ENCODE measurements at regions not wholly inside any gene's neighbourhood (a gene's known extent, or its start where the extent isn't known, plus 50 kb on each side); places are given as distances from the start of the nearest gene placed in this dataset.
"Not testable (repeated sequence)": the region's sequence is repeated elsewhere in the genome, so short reads cannot be mapped to it uniquely, and the experiment has no call there.

GRCh38 chr4:173991814-173992213 lies 291.7 kb downstream of the FBXO8 start:
- Histone ChIP-seq H3K27me3 (no peaks in the 10 kb centered on the region), H3K36me3 (replicated peaks in 1 of 2) (no peaks in the 10 kb centered on the region), H3K4me1 (replicated peaks in 1 of 2) (no peaks in the 10 kb centered on the region), H3K9me3 (replicated peaks in 1 of 3) (no peaks in the 10 kb centered on the region), H3K27ac (peak overlapping the region in 1 of 5 donors; percentile 20), H3K4me3 (no peak overlapping the region)
- DNase-seq, result no peak
- intact Hi-C loops (cut with DNase I), result no loop called here
- TF ChIP-seq POLR2A (IDR thresholded peaks at IDR 0.05) (no peak), CTCF (IDR thresholded peaks at IDR 0.05) (no peak)
- 63 to 79% (median 71%) methylated on average over 3 of the region's 3 CpGs for WGBS, 4 donors

DNA sequence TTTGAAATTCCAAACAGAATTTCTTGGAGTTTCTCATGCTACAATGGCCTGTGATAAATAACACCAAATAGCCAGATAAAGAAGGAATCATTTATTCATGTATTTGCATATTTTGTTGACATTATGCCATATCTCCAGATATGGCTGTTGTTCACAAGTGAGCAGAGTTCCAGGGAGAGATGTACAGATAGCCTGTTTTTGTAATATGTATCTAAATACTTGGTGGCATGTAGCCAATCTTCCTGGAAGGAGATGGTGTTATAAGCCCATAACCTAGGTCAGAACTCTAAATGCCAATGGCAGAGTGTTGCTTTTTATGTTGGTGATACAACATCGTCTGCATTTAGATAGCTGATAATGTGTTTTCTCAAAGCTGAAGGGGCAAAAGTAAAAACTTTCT lies 292.2 kb downstream of the FBXO8 start:
- intact Hi-C loops (cut with DNase I), result no loop called here
- 43 to 62% (median 51%) methylated on average over 1 of the region's 1 CpG for WGBS, 4 donors

GRCh38 chr4:173990869-173991210 lies 292.6 kb downstream of the FBXO8 start:
- DNase-seq, result peak in 6 of 7 donors; percentile 9 to 89 (median 22)
- no peaks in the 10 kb centered on the region for H3K27me3 ChIP-seq
- no peaks in the 10 kb centered on the region for H3K36me3 ChIP-seq (replicated peaks in 1 of 2)
- TF ChIP-seq POLR2A (IDR thresholded peaks at IDR 0.05) (no peak), CTCF (IDR thresholded peaks at IDR 0.05) (no peak)
- WGBS, 4 donors, result 47 to 63% (median 54%) methylated on average over 9 of the region's 9 CpGs
- peak overlapping the region in 1 of 5 donors; percentile 20 for H3K27ac ChIP-seq
- H3K9me3 ChIP-seq (replicated peaks in 1 of 3), result no peaks in the 10 kb centered on the region
- H3K4me3 ChIP-seq, result no peak overlapping the region
- intact Hi-C loops (cut with DNase I), result no loop called here
- no peaks in the 10 kb centered on the region for H3K4me1 ChIP-seq (replicated peaks in 1 of 2)

More for the DNA sequence above, 292.2 kb downstream of the FBXO8 start:
- Histone ChIP-seq H3K4me1 (replicated peaks in 1 of 2) (no peaks in the 10 kb centered on the region), H3K27me3 (no peaks in the 10 kb centered on the region), H3K9me3 (replicated peaks in 1 of 3) (no peaks in the 10 kb centered on the region), H3K27ac (peak overlapping the region in 1 of 5 donors; percentile 20), H3K36me3 (replicated peaks in 1 of 2) (no peaks in the 10 kb centered on the region), H3K4me3 (no peak overlapping the region)
- no peak for DNase-seq
- TF ChIP-seq POLR2A (IDR thresholded peaks at IDR 0.05) (no peak), CTCF (IDR thresholded peaks at IDR 0.05) (no peak)

DNA sequence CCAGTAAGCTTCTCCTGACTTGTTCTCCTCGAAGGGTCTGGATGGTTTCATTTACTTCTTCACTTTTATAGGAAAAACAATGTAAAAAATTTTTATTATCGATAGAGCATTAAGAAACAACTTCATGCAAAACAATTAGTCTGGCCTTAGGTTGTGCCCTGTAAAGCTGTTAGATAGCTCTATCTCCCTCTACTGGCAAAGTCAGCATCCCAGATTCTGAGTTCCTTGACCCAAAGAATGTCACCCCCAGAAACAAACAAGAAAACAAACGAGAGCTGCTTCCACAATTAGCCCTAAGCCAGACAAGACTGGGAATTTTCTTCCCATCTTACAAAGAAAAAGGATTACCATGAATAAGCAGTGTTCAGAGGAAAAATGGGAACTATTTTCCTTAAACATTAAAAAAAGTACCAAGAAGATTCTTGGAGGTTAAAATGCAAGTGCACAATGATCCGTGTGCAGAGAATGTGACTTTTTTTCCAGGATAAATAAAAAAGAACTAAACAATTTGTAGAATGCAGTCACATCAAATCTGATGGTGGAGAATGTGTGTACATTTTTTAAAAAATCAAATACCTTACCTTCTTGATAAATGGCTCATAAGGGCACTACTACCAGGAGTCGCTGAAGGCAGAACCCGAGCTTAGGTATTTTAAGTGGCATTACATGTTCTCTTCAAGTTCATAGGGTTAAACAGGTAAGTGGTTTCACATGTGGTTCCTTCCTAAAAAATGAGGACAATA lies 293.2 kb downstream of the FBXO8 start:
- DNase-seq, result peak in 1 of 7 donors; percentile 2
- Histone ChIP-seq H3K4me3 (no peak overlapping the region), H3K4me1 (replicated peaks in 1 of 2) (no peaks in the 10 kb centered on the region), H3K9me3 (replicated peaks in 1 of 3) (no peaks in the 10 kb centered on the region), H3K27ac (no peak overlapping the region), H3K27me3 (no peaks in the 10 kb centered on the region), H3K36me3 (replicated peaks in 1 of 2) (no peaks in the 10 kb centered on the region)
- TF ChIP-seq CTCF (IDR thresholded peaks at IDR 0.05) (peak in 5 of 6 experiments; percentile 13 to 56 (median 31)), POLR2A (IDR thresholded peaks at IDR 0.05) (no peak)
- intact Hi-C loops (cut with DNase I), result no loop called here
- 37 to 44% (median 40%) methylated on average over 6 of the region's 6 CpGs for WGBS, 4 donors

DNA sequence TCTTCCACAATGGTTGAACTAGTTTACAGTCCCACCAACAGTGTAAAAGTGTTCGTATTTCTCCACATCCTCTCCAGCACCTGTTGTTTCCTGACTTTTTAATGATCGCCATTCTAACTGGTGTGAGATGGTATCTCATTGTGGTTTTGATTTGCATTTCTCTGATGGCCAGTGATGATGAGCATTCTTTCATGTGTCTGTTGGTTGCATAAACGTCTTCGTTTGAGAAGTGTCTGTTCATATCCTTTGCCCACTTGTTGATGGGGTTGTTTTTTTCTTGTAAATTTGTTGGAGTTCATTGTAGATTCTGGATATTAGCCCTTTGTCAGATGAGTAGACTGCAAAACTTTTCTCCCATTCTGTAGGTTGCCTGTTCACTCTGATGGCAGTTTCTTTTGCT lies 319.9 kb downstream of the FBXO8 start:
- DNase-seq; H3K27me3 ChIP-seq; intact Hi-C loops (cut with DNase I); H3K27ac ChIP-seq; H3K4me3 ChIP-seq; H3K4me1 ChIP-seq (replicated peaks in 1 of 2); H3K36me3 ChIP-seq (replicated peaks in 1 of 2); H3K9me3 ChIP-seq (replicated peaks in 1 of 3): not testable (repeated sequence)
- WGBS, 4 donors, result 67 to 80% (median 77%) methylated on average over 2 to 3 of the region's 4 CpGs
